ENCODE measurements at regions not wholly inside any gene's neighbourhood (a gene's known extent, or its start where the extent isn't known, plus 50 kb on each side); places are given as distances from the start of the nearest gene placed in this dataset.

GRCh38 chr19:29387586-29387985 is 138.2 kb upstream of the VSTM2B start:
- no peak for TF ChIP-seq CTCF (IDR thresholded peaks at IDR 0.05; ENCODE audit: low read depth, low read length)
- H3K4me3 ChIP-seq (replicated peaks in 1 of 2; ENCODE audit: low read depth in 2 of 2, low read length in 2 of 2) = no peak overlapping the region
- no peak for DNase-seq (ENCODE audit: low read depth in 2 of 2)

GRCh38 chr19:29389495-29389894 is 136.3 kb upstream of the VSTM2B start:
- H3K4me3 ChIP-seq (replicated peaks in 1 of 2; ENCODE audit: low read depth in 2 of 2, low read length in 2 of 2) = no peak overlapping the region
- no peak for TF ChIP-seq CTCF (IDR thresholded peaks at IDR 0.05; ENCODE audit: low read depth, low read length)
- no peak for DNase-seq (ENCODE audit: low read depth in 2 of 2)

- no peak overlapping the region for H3K4me3 ChIP-seq (replicated peaks in 1 of 2; ENCODE audit: low read depth in 2 of 2, low read length in 2 of 2)
- TF ChIP-seq CTCF (IDR thresholded peaks at IDR 0.05; ENCODE audit: low read depth, low read length) = no peak
- DNase-seq (ENCODE audit: low read depth in 2 of 2) = no peak
Observed at GRCh38 chr19:29390742-29391141, 135.1 kb upstream of the VSTM2B start.

GRCh38 chr19:29393915-29394460 is 131.8 kb upstream of the VSTM2B start:
- DNase-seq (ENCODE audit: low read depth in 2 of 2) = no peak
- no peak overlapping the region for H3K4me3 ChIP-seq (replicated peaks in 1 of 2; ENCODE audit: low read depth in 2 of 2, low read length in 2 of 2)
- TF ChIP-seq CTCF (IDR thresholded peaks at IDR 0.05; ENCODE audit: low read depth, low read length) = no peak

GRCh38 chr19:29395111-29395733 is 130.6 kb upstream of the VSTM2B start:
- DNase-seq (ENCODE audit: low read depth in 2 of 2) = no peak
- TF ChIP-seq CTCF (IDR thresholded peaks at IDR 0.05; ENCODE audit: low read depth, low read length) = no peak
- H3K4me3 ChIP-seq (replicated peaks in 1 of 2; ENCODE audit: low read depth in 2 of 2, low read length in 2 of 2) = no peak overlapping the region

GRCh38 chr19:29395734-29396414 is 129.9 kb upstream of the VSTM2B start:
- H3K4me3 ChIP-seq (replicated peaks in 1 of 2; ENCODE audit: low read depth in 2 of 2, low read length in 2 of 2) = no peak overlapping the region
- DNase-seq (ENCODE audit: low read depth in 2 of 2) = no peak
- no peak for TF ChIP-seq CTCF (IDR thresholded peaks at IDR 0.05; ENCODE audit: low read depth, low read length)

Measured in cardiac fibroblast (primary cell).